Astrocyte (in vitro differentiated cells and primary cell): ENCODE measurements at regions not wholly inside any gene's neighbourhood (a gene's known extent, or its start where the extent isn't known, plus 50 kb on each side); places are given as distances from the start of the nearest gene placed in this dataset.

ENCODE experiments used
- DNase-seq: peaks from one replicate; pipeline ENCODE4 v3.0.0-alpha.2; 2010; ENCODE audit warnings: low read depth
- FAIRE-seq: peaks from 2 replicates; lab custom pipeline; 2011; peaks lifted over from hg19 to GRCh38; lab: Jason Lieb, UNC
- H2AFZ ChIP-seq: 2 replicates; pipeline ENCODE4 v1.6.0; 2012; ENCODE audit warnings: low read depth, low read length, inconsistent platforms
- H3K27ac ChIP-seq: 2 replicates; pipeline ENCODE4 v1.5.1; 2011; ENCODE audit warnings: low read depth, low read length, inconsistent platforms
- H3K27me3 ChIP-seq: 2 replicates; pipeline ENCODE4 v1.6.0; 2011; ENCODE audit warnings: low read length, inconsistent platforms; ENCODE audit not compliant: insufficient read depth
- H3K36me3 ChIP-seq: 2 replicates; pipeline ENCODE4 v1.5.1; 2011; ENCODE audit warnings: low read length, inconsistent platforms; ENCODE audit not compliant: insufficient read depth
- H3K4me1 ChIP-seq: 2 replicates; pipeline ENCODE4 v1.5.1; 2011; ENCODE audit warnings: low read length, inconsistent platforms; ENCODE audit not compliant: insufficient read depth
- H3K4me2 ChIP-seq: 2 replicates; pipeline ENCODE4 v1.6.0; 2012; ENCODE audit warnings: low read length, inconsistent platforms
- H3K4me3 ChIP-seq: 2 replicates; pipeline ENCODE4 v1.5.1; 2011; ENCODE audit warnings: low read depth, mild to moderate bottlenecking, low read length, inconsistent platforms; ENCODE audit not compliant: insufficient read depth
- H3K79me2 ChIP-seq: 2 replicates; pipeline ENCODE4 v1.6.0; 2012; ENCODE audit warnings: mild to moderate bottlenecking, low read length, inconsistent platforms; ENCODE audit not compliant: insufficient read depth
- H3K9ac ChIP-seq: 2 replicates; pipeline ENCODE4 v1.6.0; 2012; ENCODE audit warnings: mild to moderate bottlenecking, low read length, inconsistent platforms
- H3K9me3 ChIP-seq: 2 replicates; pipeline ENCODE4 v1.5.1; 2012; ENCODE audit warnings: low read depth, mild to moderate bottlenecking, low read length, inconsistent platforms; ENCODE audit not compliant: insufficient read depth
- H4K20me1 ChIP-seq: 2 replicates; pipeline ENCODE4 v1.6.0; 2012; ENCODE audit warnings: low read length, inconsistent platforms; ENCODE audit not compliant: insufficient read depth
- H3K27ac Mint-ChIP-seq: one replicate; pipeline ENCODE4 v1.8.0; 2021; ENCODE audit warnings: mild to moderate bottlenecking, mixed read lengths; ENCODE audit not compliant: unreplicated experiment
- H3K27me3 Mint-ChIP-seq: one replicate; pipeline ENCODE4 v1.8.0; 2021; ENCODE audit warnings: low read depth, mixed read lengths; ENCODE audit not compliant: unreplicated experiment
- H3K36me3 Mint-ChIP-seq: one replicate; pipeline ENCODE4 v1.8.0; 2021; ENCODE audit warnings: low read depth, mixed read lengths; ENCODE audit not compliant: unreplicated experiment
- H3K4me1 Mint-ChIP-seq: one replicate; pipeline ENCODE4 v1.8.0; 2021; ENCODE audit warnings: low read depth, mixed read lengths; ENCODE audit not compliant: unreplicated experiment
- H3K4me3 Mint-ChIP-seq: one replicate; pipeline ENCODE4 v1.8.0; 2021; ENCODE audit warnings: mild to moderate bottlenecking, moderate library complexity, mixed read lengths; ENCODE audit not compliant: unreplicated experiment
- H3K9me3 Mint-ChIP-seq: one replicate; pipeline ENCODE4 v1.8.0; 2021; ENCODE audit warnings: mild to moderate bottlenecking, mixed read lengths; ENCODE audit not compliant: unreplicated experiment
- CTCF ChIP-seq: IDR thresholded peaks from 2 replicates; pipeline ENCODE4 v1.5.1; 2011; ENCODE audit warnings: low read depth, mild to moderate bottlenecking, inconsistent platforms, low read length, moderate library complexity; ENCODE audit not compliant: insufficient read depth
- EZH2 ChIP-seq: IDR thresholded peaks from 2 replicates; pipeline ENCODE4 v1.6.1; 2012; ENCODE audit warnings: mild to moderate bottlenecking, low read length, inconsistent platforms; ENCODE audit not compliant: insufficient read depth

DNA sequence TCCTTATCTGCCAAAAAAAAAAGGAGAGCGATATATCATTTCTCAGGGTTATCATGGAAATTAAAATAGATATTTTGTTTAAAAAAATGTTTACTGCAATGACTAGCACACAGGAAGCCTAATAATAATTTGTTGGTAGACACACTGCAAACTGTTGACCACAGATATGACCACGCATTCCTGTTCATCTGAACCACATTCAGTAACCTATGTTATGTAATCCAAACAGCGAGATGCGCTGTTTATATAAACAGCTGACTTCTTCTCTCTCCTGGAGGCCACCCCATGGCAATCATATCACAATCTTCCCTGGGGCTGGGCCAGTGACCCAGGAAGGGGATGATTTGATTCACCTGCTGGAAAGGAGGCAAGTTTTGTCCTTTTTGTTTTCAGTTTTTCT is 129.3 kb upstream of the UST start:
- H3K36me3 Mint-ChIP-seq = no peaks in the 10 kb centered on the region
- TF ChIP-seq CTCF (no peak), EZH2 (no peak)
- Histone ChIP-seq H3K4me1 (no peaks in the 10 kb centered on the region), H3K4me2 (no peak overlapping the region), H3K4me3 (no peak overlapping the region), H3K27me3 (no peaks in the 10 kb centered on the region), H3K27ac (no peak overlapping the region), H2AFZ (no peak overlapping the region), H3K9ac (no peak overlapping the region), H3K9me3 (no peaks in the 10 kb centered on the region), H3K36me3 (no peaks in the 10 kb centered on the region), H4K20me1 (no peaks in the 10 kb centered on the region), H3K79me2 (no peaks in the 10 kb centered on the region)
- H3K4me1 Mint-ChIP-seq = peaks cover 2% of the 10 kb centered on the region
- FAIRE-seq (no peak), DNase-seq (peak; percentile 45)
- H3K27me3 Mint-ChIP-seq = peaks cover 4% of the 10 kb centered on the region
- H3K4me3 Mint-ChIP-seq = no peak overlapping the region
- H3K27ac Mint-ChIP-seq = no peak overlapping the region
- H3K9me3 Mint-ChIP-seq = peaks cover 2% of the 10 kb centered on the region

DNA sequence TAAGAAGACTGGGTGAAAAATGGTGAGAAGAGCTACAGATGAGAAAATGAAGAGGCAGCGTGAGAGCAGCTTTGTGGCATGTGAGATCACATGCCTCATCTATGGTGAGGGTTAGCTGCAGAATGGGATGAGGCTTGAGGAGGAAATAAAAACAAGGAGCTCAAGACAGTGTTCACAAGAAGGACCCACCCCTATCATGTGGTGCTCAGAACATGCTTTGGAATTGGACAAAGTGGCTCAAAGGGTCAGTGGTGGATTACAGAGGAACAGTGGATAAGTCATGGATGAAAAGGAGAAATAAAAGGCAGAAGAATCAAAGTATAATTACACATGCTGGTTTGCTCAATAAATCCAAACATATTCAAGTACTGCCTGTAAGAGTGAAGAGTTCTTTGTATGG is 126.9 kb upstream of the UST start:
- TF ChIP-seq CTCF (no peak), EZH2 (no peak)
- Histone ChIP-seq H2AFZ (no peak overlapping the region), H3K36me3 (no peaks in the 10 kb centered on the region), H3K4me3 (no peak overlapping the region), H3K4me1 (no peaks in the 10 kb centered on the region), H3K4me2 (no peak overlapping the region), H3K79me2 (no peaks in the 10 kb centered on the region), H3K27me3 (no peaks in the 10 kb centered on the region), H4K20me1 (no peaks in the 10 kb centered on the region), H3K9me3 (no peaks in the 10 kb centered on the region), H3K9ac (no peak overlapping the region), H3K27ac (no peak overlapping the region)
- no peak overlapping the region for H3K4me3 Mint-ChIP-seq
- DNase-seq (no peak), FAIRE-seq (no peak)
- H3K27ac Mint-ChIP-seq = no peak overlapping the region
- H3K9me3 Mint-ChIP-seq = peaks cover 2% of the 10 kb centered on the region
- peaks cover 2% of the 10 kb centered on the region for H3K4me1 Mint-ChIP-seq
- peaks cover 2% of the 10 kb centered on the region for H3K27me3 Mint-ChIP-seq
- no peaks in the 10 kb centered on the region for H3K36me3 Mint-ChIP-seq

DNA sequence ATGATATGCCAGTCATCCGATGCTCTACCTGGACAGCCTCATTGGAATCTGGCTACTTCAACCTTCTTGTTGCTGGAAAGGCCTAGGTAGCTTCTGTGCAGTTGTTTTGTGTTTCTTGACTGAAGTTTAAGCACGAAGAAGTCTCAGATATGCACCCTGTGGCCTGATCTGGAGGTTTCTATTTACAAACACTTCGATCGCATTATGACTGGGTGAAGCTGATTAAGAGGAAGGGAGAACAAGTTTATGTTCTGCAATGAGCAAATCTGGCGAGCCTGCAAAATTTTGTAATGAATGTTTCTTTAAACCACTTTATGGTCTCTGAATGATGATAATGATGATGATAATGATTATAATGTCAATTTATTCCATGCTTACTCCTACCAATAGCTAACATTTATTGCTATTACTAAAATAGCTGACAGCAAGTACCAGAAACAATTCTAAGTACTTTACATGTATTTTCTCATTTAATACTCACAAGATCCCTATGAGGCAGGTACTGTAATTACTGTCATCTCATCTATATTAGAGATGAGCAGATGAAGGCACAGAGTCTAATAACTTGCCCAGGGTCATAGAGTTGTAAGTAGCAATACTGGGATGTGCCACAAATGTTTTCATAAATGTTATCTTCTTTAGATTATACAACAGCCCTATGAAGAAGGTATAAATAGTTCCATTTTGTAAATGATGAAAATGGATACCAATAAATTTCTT is 126.1 kb upstream of the UST start:
- no peaks in the 10 kb centered on the region for H3K27me3 Mint-ChIP-seq

More for the DNA sequence above, 126.1 kb upstream of the UST start:
- Histone ChIP-seq H3K9me3 (no peaks in the 10 kb centered on the region), H3K4me3 (no peak overlapping the region), H3K27me3 (no peaks in the 10 kb centered on the region), H3K4me1 (no peaks in the 10 kb centered on the region), H3K27ac (no peak overlapping the region), H3K4me2 (no peak overlapping the region), H3K36me3 (no peaks in the 10 kb centered on the region), H4K20me1 (no peaks in the 10 kb centered on the region), H3K79me2 (no peaks in the 10 kb centered on the region), H2AFZ (no peak overlapping the region), H3K9ac (no peak overlapping the region)
- FAIRE-seq (no peak), DNase-seq (no peak)
- Mint-ChIP-seq H3K36me3 (no peaks in the 10 kb centered on the region), H3K27ac (no peak overlapping the region), H3K9me3 (peaks cover 2% of the 10 kb centered on the region), H3K4me3 (no peak overlapping the region), H3K4me1 (peaks cover 2% of the 10 kb centered on the region)
- TF ChIP-seq CTCF (no peak), EZH2 (no peak)
